ENCODE measurements at regions not wholly inside any gene's neighbourhood (a gene's known extent, or its start where the extent isn't known, plus 50 kb on each side); places are given as distances from the start of the nearest gene placed in this dataset.

DNA sequence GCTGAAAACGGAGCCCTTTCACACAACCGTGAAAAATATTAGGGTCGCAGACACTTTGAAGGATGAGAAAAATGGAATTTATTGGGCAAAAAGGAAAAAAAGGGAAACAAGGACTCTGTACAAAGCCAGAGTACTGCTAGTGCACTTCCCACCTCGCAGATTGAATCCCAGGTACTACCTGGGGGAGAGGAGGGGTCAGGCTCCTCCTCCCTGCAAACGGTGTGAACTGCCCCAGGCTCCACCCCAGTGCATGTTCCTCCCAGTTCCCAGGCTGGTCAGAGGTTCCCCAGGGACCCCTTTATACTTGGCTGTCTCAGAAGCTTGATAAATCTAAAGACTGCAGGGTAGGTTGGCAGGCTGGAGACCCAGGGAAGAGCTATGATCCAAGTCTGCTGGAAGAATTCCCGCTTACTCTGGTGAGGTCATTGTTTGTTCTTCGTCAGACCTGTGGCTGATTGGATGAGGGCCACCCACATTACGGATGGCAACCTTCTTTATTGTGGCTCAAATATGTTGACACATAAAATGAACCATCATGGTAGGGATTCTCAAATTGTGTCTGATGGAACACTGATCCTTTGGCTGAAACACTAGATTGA lies 290.4 kb upstream of the POU3F3 start:
- Mint-ChIP-seq H3K4me1 (peaks cover 32% of the 10 kb centered on the region), H3K27ac (no peak overlapping the region), H3K4me3 (no peak overlapping the region), H3K27me3 (ENCODE audit: low read depth, poor library complexity) (peaks cover 9% of the 10 kb centered on the region), H3K36me3 (ENCODE audit: low read depth) (no peaks in the 10 kb centered on the region), H3K9me3 (peaks cover 8% of the 10 kb centered on the region)
- TF ChIP-seq, protein P1, sequence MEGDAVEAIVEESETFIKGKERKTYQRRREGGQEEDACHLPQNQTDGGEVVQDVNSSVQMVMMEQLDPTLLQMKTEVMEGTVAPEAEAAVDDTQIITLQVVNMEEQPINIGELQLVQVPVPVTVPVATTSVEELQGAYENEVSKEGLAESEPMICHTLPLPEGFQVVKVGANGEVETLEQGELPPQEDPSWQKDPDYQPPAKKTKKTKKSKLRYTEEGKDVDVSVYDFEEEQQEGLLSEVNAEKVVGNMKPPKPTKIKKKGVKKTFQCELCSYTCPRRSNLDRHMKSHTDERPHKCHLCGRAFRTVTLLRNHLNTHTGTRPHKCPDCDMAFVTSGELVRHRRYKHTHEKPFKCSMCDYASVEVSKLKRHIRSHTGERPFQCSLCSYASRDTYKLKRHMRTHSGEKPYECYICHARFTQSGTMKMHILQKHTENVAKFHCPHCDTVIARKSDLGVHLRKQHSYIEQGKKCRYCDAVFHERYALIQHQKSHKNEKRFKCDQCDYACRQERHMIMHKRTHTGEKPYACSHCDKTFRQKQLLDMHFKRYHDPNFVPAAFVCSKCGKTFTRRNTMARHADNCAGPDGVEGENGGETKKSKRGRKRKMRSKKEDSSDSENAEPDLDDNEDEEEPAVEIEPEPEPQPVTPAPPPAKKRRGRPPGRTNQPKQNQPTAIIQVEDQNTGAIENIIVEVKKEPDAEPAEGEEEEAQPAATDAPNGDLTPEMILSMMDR (IDR thresholded peaks at IDR 0.05), result no peak
- peak; percentile 35 for DNase-seq

DNA sequence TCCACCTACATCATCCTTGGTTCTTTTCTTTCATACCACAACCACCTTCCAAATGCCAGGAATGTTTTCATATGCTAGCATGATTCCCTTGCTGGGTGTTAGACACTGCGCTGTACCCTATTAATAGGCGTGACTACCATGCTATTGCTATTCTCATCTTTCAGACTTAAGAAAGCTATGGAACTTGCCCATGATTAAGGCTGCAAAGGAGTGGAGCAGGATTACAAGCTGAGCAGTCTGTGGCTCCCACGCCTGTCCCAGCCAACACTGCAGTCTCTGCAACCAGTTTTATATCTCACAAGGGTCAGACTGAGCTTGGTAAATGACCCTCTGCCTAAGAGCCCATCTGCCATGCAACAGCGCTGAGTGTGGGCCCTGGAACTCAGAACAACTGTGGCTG lies 285.7 kb upstream of the POU3F3 start:
- H3K9me3 Mint-ChIP-seq, result peaks cover 8% of the 10 kb centered on the region
- H3K36me3 Mint-ChIP-seq (ENCODE audit: low read depth), result no peaks in the 10 kb centered on the region
- TF ChIP-seq, protein P1 (IDR thresholded peaks at IDR 0.05), result no peak
- peaks cover 17% of the 10 kb centered on the region for H3K4me1 Mint-ChIP-seq
- no peak overlapping the region for H3K4me3 Mint-ChIP-seq
- H3K27ac Mint-ChIP-seq, result no peak overlapping the region
- no peak for DNase-seq
- peaks cover 9% of the 10 kb centered on the region for H3K27me3 Mint-ChIP-seq (ENCODE audit: low read depth, poor library complexity)

DNA sequence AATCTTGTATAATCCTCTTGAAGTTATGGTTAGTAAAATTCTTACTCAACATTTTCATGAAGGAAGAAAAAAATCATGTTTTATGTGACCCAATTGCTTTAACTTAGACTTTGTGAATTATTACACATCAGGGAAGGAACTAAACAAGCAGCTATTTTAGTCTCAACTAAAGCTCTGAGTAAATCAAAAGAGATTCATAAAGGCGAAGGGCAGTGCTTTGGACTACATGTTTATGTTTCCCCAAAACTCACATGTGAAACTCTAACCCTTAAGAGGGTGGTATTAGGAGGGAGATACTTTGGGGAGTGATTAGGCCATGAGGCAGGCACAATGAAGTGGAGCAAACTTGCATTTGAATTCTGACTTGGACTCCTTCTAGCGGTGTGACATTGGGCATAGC lies 283.7 kb upstream of the POU3F3 start:
- no peak for DNase-seq
- H3K9me3 Mint-ChIP-seq, result peaks cover under 1% of the 10 kb centered on the region
- TF ChIP-seq, protein P1 (IDR thresholded peaks at IDR 0.05), result no peak

DNA sequence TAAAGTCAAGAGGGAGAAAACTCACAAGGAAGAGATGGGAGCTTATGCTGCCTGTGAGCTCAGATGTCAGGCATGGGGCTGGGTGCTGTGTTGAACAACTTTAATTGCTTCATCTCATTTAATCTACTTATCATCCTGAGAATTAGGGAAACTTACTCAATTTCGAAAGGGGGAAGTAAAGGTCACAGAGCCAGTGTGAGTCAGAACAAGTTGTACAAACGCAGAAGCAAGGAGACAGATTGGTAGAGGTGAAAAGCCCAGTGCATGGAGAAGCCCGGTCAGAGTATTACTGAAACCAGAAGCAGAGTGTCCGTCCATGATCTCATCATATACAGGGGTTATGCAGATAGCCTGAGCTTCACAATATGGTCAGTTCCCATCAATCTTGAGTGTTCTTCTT lies 281.1 kb upstream of the POU3F3 start:
- TF ChIP-seq, protein P1 (IDR thresholded peaks at IDR 0.05), result no peak
- no peak for DNase-seq
- Mint-ChIP-seq H3K4me1 (peaks cover 13% of the 10 kb centered on the region), H3K27ac (no peak overlapping the region), H3K9me3 (no peaks in the 10 kb centered on the region), H3K27me3 (ENCODE audit: low read depth, poor library complexity) (peaks cover 6% of the 10 kb centered on the region), H3K4me3 (no peak overlapping the region), H3K36me3 (ENCODE audit: low read depth) (no peaks in the 10 kb centered on the region)

More for the DNA sequence above, 283.7 kb upstream of the POU3F3 start:
- Mint-ChIP-seq H3K27me3 (ENCODE audit: low read depth, poor library complexity) (peaks cover 9% of the 10 kb centered on the region), H3K36me3 (ENCODE audit: low read depth) (no peaks in the 10 kb centered on the region), H3K4me1 (peaks cover 13% of the 10 kb centered on the region), H3K4me3 (no peak overlapping the region), H3K27ac (no peak overlapping the region)

DNA sequence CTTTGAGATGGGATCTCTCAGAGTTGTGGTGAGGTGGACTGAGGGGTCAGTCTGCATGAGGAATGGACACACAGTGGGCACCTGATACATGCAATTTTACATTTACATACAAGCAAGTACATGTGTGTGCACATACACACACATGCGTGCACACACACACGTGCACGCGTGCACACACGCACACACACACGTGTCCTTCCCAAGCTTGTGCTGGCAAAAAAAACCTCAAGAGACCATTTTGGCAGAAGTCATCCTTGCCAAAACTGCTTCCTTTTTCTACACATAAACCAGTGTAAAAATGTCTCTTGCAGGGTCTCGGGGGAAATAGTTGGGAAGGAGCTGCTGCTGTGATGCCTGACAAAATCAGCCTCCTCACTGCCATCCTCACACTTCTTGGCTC lies 279.5 kb upstream of the POU3F3 start:
- no peaks in the 10 kb centered on the region for H3K9me3 Mint-ChIP-seq
- TF ChIP-seq, protein P1 (IDR thresholded peaks at IDR 0.05), result no peak
- no peak overlapping the region for H3K4me3 Mint-ChIP-seq
- DNase-seq, result no peak
- H3K4me1 Mint-ChIP-seq, result peaks cover 13% of the 10 kb centered on the region
- no peaks in the 10 kb centered on the region for H3K36me3 Mint-ChIP-seq (ENCODE audit: low read depth)
- peaks cover 3% of the 10 kb centered on the region for H3K27me3 Mint-ChIP-seq (ENCODE audit: low read depth, poor library complexity)
- peak overlapping the region; percentile 62 for H3K27ac Mint-ChIP-seq

DNA sequence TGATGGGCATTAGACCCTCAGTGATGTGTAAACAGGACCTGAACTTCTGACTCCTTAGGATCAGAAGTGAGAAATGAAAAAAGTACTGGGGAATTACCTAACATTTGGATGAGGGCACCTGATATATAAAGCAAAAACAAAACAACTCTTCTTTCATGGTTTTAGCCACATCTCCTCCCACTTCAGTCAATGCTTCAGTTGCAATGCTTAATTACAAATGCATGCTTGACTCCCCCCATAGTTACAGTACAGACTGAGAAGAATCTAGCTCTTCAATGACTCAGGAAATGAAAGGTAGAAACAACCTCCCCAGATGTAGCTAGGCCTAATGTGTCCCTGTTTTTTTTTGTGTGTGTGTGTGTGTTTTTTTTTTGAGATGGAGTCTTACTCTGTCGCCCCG lies 276.8 kb upstream of the POU3F3 start:
- H3K9me3 Mint-ChIP-seq, result no peaks in the 10 kb centered on the region
- H3K27me3 Mint-ChIP-seq (ENCODE audit: low read depth, poor library complexity), result peaks cover 3% of the 10 kb centered on the region
- H3K4me3 Mint-ChIP-seq, result no peak overlapping the region
- DNase-seq, result no peak
- no peak overlapping the region for H3K27ac Mint-ChIP-seq
- no peaks in the 10 kb centered on the region for H3K36me3 Mint-ChIP-seq (ENCODE audit: low read depth)
- H3K4me1 Mint-ChIP-seq, result peaks cover 22% of the 10 kb centered on the region
- TF ChIP-seq, protein P1 (IDR thresholded peaks at IDR 0.05), result no peak
